ENCODE measurements at regions not wholly inside any gene's neighbourhood (a gene's known extent, or its start where the extent isn't known, plus 50 kb on each side); places are given as distances from the start of the nearest gene placed in this dataset.
"Not testable (repeated sequence)": the region's sequence is repeated elsewhere in the genome, so short reads cannot be mapped to it uniquely, and the experiment has no call there.

- WGBS, 2 donors = 71 to 90% methylated on average over 2 of the region's 2 CpGs
- DNase-seq = no peak
- intact Hi-C loops (cut with DNase I) = no loop called here
- no peaks in the 10 kb centered on the region for H3K27me3 ChIP-seq
- no peak overlapping the region for H3K4me3 ChIP-seq
- H3K9me3 ChIP-seq = no peaks in the 10 kb centered on the region
- TF ChIP-seq POLR2A (IDR thresholded peaks at IDR 0.05) = no peak
- TF ChIP-seq, protein P1, sequence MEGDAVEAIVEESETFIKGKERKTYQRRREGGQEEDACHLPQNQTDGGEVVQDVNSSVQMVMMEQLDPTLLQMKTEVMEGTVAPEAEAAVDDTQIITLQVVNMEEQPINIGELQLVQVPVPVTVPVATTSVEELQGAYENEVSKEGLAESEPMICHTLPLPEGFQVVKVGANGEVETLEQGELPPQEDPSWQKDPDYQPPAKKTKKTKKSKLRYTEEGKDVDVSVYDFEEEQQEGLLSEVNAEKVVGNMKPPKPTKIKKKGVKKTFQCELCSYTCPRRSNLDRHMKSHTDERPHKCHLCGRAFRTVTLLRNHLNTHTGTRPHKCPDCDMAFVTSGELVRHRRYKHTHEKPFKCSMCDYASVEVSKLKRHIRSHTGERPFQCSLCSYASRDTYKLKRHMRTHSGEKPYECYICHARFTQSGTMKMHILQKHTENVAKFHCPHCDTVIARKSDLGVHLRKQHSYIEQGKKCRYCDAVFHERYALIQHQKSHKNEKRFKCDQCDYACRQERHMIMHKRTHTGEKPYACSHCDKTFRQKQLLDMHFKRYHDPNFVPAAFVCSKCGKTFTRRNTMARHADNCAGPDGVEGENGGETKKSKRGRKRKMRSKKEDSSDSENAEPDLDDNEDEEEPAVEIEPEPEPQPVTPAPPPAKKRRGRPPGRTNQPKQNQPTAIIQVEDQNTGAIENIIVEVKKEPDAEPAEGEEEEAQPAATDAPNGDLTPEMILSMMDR (IDR thresholded peaks at IDR 0.05) = no peak
- H3K27ac ChIP-seq = no peak overlapping the region
- H3K36me3 ChIP-seq = no peaks in the 10 kb centered on the region
- H3K4me1 ChIP-seq = peaks cover 0 to 6% (median 0%) of the 10 kb centered on the region in 3 donors
These were observed 238.6 kb downstream of the MEX3B start for GRCh38 chr15:81807186-81807585.

DNA sequence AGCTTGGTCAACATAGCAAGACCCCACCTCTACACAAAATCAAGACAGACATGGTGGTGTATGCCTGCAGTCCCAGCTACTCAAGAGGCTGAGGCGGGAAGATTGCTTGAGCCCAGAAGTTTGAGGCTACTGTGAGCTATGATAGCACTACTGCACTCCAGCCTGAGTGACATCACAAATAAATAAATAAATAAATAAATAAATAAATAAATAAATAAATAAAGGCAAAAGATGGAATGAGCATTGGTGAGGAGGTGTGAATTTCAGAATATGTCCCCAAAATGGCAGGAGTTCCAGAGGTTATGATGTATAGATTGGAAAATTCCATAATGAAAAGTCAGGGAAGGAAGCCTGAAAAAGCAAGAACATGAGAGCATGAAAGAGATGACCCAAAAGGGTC is 249.9 kb downstream of the MEX3B start:
- H3K4me1 ChIP-seq = no peaks in the 10 kb centered on the region
- WGBS, 2 donors = 89 to 100% methylated on average over 1 of the region's 1 CpG
- no peaks in the 10 kb centered on the region for H3K9me3 ChIP-seq
- H3K27me3 ChIP-seq = no peaks in the 10 kb centered on the region
- intact Hi-C loops (cut with DNase I) = no loop called here
- H3K4me3 ChIP-seq = no peak overlapping the region
- H3K27ac ChIP-seq = no peak overlapping the region
- no peak for TF ChIP-seq POLR2A (IDR thresholded peaks at IDR 0.05)
- TF ChIP-seq, protein P1 (IDR thresholded peaks at IDR 0.05) = no peak
- DNase-seq = no peak
- H3K36me3 ChIP-seq = no peaks in the 10 kb centered on the region

- no peak overlapping the region for H3K27ac ChIP-seq
- intact Hi-C loops (cut with DNase I) = no loop called here
- H3K4me3 ChIP-seq = no peak overlapping the region
- H3K4me1 ChIP-seq = no peaks in the 10 kb centered on the region
- no peaks in the 10 kb centered on the region for H3K9me3 ChIP-seq
- 70 to 84% methylated on average over 2 of the region's 2 CpGs for WGBS, 2 donors
- no peaks in the 10 kb centered on the region for H3K36me3 ChIP-seq
- peaks cover 0 to 2% (median 0%) of the 10 kb centered on the region in 4 donors for H3K27me3 ChIP-seq
- DNase-seq = no peak
- TF ChIP-seq POLR2A (IDR thresholded peaks at IDR 0.05) = no peak
These were observed 253.2 kb downstream of the MEX3B start for GRCh38 chr15:81792646-81793045.

GRCh38 chr15:81791322-81791721 is 254.5 kb downstream of the MEX3B start:
- intact Hi-C loops (cut with DNase I); DNase-seq; H3K27me3 ChIP-seq; H3K4me1 ChIP-seq; H3K27ac ChIP-seq; H3K4me3 ChIP-seq; H3K36me3 ChIP-seq; H3K9me3 ChIP-seq: not testable (repeated sequence)
- WGBS, 2 donors = 85 to 95% methylated on average over 2 of the region's 2 CpGs

DNA sequence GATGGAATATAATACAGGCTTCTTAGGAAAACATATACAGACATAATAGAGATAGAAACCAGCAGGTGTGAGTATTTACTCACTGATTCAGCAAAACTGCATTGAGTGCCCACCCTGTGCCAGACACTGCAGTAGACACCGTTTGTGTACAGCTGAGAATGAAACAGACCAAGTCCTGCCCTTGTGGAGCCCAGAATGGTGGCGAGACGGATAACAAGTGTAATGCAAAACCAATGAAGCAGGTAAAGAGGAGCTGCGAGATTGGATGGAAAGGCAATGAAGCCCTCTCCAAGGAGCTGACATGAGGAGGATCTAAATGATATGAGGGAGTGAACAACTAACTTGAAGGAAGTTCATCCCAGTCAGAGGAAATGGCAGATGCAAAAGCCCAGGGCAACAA is 256.4 kb downstream of the MEX3B start:
- Histone ChIP-seq H3K27ac (no peak overlapping the region), H3K27me3 (peaks cover 0 to 14% (median 2%) of the 10 kb centered on the region in 4 donors), H3K36me3 (no peaks in the 10 kb centered on the region), H3K4me1 (no peaks in the 10 kb centered on the region), H3K4me3 (no peak overlapping the region), H3K9me3 (no peaks in the 10 kb centered on the region)
- TF ChIP-seq, protein P1 (IDR thresholded peaks at IDR 0.05) = no peak
- no peak for DNase-seq
- WGBS, 2 donors = 78 to 93% methylated on average over 4 of the region's 4 CpGs
- intact Hi-C loops (cut with DNase I) = no loop called here

- no peak for TF ChIP-seq POLR2A (IDR thresholded peaks at IDR 0.05)
- TF ChIP-seq, protein P1 (IDR thresholded peaks at IDR 0.05) = no peak
These were observed 259.0 kb downstream of the MEX3B start for GRCh38 chr15:81786776-81787175.

More at GRCh38 chr15:81786776-81787175, 259.0 kb downstream of the MEX3B start:
- Histone ChIP-seq H3K36me3 (no peaks in the 10 kb centered on the region), H3K9me3 (no peaks in the 10 kb centered on the region), H3K4me3 (no peak overlapping the region), H3K4me1 (no peaks in the 10 kb centered on the region), H3K27me3 (peaks cover 0 to 21% (median 2%) of the 10 kb centered on the region in 4 donors), H3K27ac (no peak overlapping the region)
- WGBS, 2 donors = 80 to 86% methylated on average over 4 of the region's 4 CpGs
- intact Hi-C loops (cut with DNase I) = no loop called here
- DNase-seq = no peak

All from esophagus squamous epithelium (tissue), 5 donors.